GM12878 (cell line): ENCODE measurements at regions not wholly inside any gene's neighbourhood (a gene's known extent, or its start where the extent isn't known, plus 50 kb on each side); places are given as distances from the start of the nearest gene placed in this dataset.

Experiments used
- ATAC-seq: fragments of 200-7000 bp; cut with Tn5 transposase; 3 replicates; pipeline ENCODE4 v1.9.1; 2020; ENCODE audit warnings: mild to moderate bottlenecking, moderate library complexity
- BruUV-seq: library from RNA; stranded (reverse); fragments of 400-500 nt; replicated peaks from 2 replicates; lab custom pipeline; 2021; lab: Mats Ljungman, UMichigan
- CTCF ChIA-PET: fragments of 300-600 bp; sonication (Branson Sonifier 250); formaldehyde crosslinking; extraction: SDS; loops from one replicate; lab custom pipeline; 2021; ENCODE audit warnings: inconsistent platforms; lab: Yijun Ruan, JAX
- POLR2A ChIA-PET: fragments of 350-600 bp; formaldehyde crosslinking; extraction: SDS; loops from one replicate; lab custom pipeline; 2021; ENCODE audit warnings: inconsistent platforms; lab: Charles Lee
- RAD21 ChIA-PET: fragments of 300-600 bp; sonication (Branson Sonifier 250); formaldehyde crosslinking; loops from one replicate; lab custom pipeline; 2023; ENCODE audit warnings: antibody characterized with exemption; ENCODE audit not compliant: unreplicated experiment; lab: Charles Lee
- SMC1A ChIA-PET: fragments of 300-600 bp; sonication (Branson Sonifier 250); formaldehyde crosslinking; loops from one replicate; lab custom pipeline; 2023; ENCODE audit not compliant: unreplicated experiment, uncharacterized antibody; lab: Charles Lee
- DNase-seq: peaks from one replicate; pipeline ENCODE4 v3.0.0-alpha.2; 2011; ENCODE audit warnings: low read depth, low spot score
- FAIRE-seq: peaks from 3 replicates; lab custom pipeline; 2011; peaks lifted over from hg19 to GRCh38; lab: Jason Lieb, UNC
- H2AFZ ChIP-seq: 2 replicates; pipeline ENCODE4 v1.6.0; 2011; ENCODE audit warnings: low read depth, low read length, control low read depth; ENCODE audit not compliant: control insufficient read depth
- H3K27ac ChIP-seq: 2 replicates; pipeline ENCODE4 v1.5.1; 2011; ENCODE audit warnings: control low read depth; ENCODE audit not compliant: control insufficient read depth, insufficient read depth
- H3K27me3 ChIP-seq, 2 experiments: replicated peaks in 1 of 2; 2 replicates each; pipeline versions ENCODE4 v1.6.0 to v1.6.1; 2011; ENCODE audit warnings: low read length in 1 of 2; ENCODE audit not compliant: control insufficient read depth in 2 of 2, insufficient read depth in 2 of 2
- H3K36me3 ChIP-seq, 2 experiments: 2 replicates each; pipeline ENCODE4 v1.5.1; 2011; ENCODE audit warnings: low read length in 1 of 2; ENCODE audit not compliant: control insufficient read depth in 2 of 2, insufficient read depth in 2 of 2
- H3K4me1 ChIP-seq: 2 replicates; pipeline ENCODE4 v1.6.1; 2011; ENCODE audit warnings: mild to moderate bottlenecking, low read length, moderate library complexity, mixed read lengths; ENCODE audit not compliant: control insufficient read depth, insufficient read depth
- H3K4me2 ChIP-seq: 2 replicates; pipeline ENCODE4 v1.6.0; 2011; ENCODE audit warnings: control low read depth; ENCODE audit not compliant: control insufficient read depth, insufficient read depth
- H3K4me3 ChIP-seq: fragments of 200-600 bp; sonication (generic); 2 replicates; pipeline ENCODE4 v1.5.1; 2016
- H3K79me2 ChIP-seq: 2 replicates; pipeline ENCODE4 v1.6.0; 2011; ENCODE audit warnings: low read length; ENCODE audit not compliant: control insufficient read depth, insufficient read depth
- H3K9ac ChIP-seq: 2 replicates; pipeline ENCODE4 v1.8.0; 2011; ENCODE audit warnings: low read length, control low read depth, mixed read lengths; ENCODE audit not compliant: control insufficient read depth, insufficient read depth
- H3K9me3 ChIP-seq: replicated peaks from 3 replicates; pipeline ENCODE4 v1.5.1; 2011; ENCODE audit warnings: mild to moderate bottlenecking, low read length; ENCODE audit not compliant: control insufficient read depth, insufficient read depth
- H4K20me1 ChIP-seq: 2 replicates; pipeline ENCODE4 v1.6.0; 2011; ENCODE audit not compliant: control insufficient read depth, insufficient read depth
- CHD2 ChIP-seq: IDR thresholded peaks from 2 replicates; pipeline ENCODE4 v1.6.1; 2011; ENCODE audit warnings: low read depth, low read length, improper control_type of control experiment, borderline replicate concordance
- CREB1 ChIP-seq: IDR thresholded peaks from 2 replicates; pipeline ENCODE4 v1.6.1; 2012; ENCODE audit warnings: low read depth, mild to moderate bottlenecking, inconsistent platforms
- FOXM1 ChIP-seq: IDR thresholded peaks from 2 replicates; pipeline ENCODE4 v1.6.1; 2012; ENCODE audit warnings: low read depth, mild to moderate bottlenecking, inconsistent platforms, low read length, moderate library complexity
- GABPA ChIP-seq: IDR thresholded peaks from 2 replicates; pipeline ENCODE4 v1.6.1; 2014; ENCODE audit warnings: antibody characterized with exemption, low read depth, mild to moderate bottlenecking, inconsistent platforms
- MTA2 ChIP-seq: fragments of 450-650 bp; IDR thresholded peaks from 2 replicates; pipeline ENCODE4 v1.6.1; 2016; ENCODE audit warnings: low read depth, mild to moderate bottlenecking, moderate library complexity
- PAX5 ChIP-seq: IDR thresholded peaks from 2 replicates; pipeline ENCODE4 v1.6.1; 2011; ENCODE audit warnings: low read depth, low read length, borderline replicate concordance
- PML ChIP-seq: IDR thresholded peaks from 2 replicates; pipeline ENCODE4 v1.6.1; 2012; ENCODE audit warnings: low read length, inconsistent platforms
- POU2F2 ChIP-seq: IDR thresholded peaks from 3 replicates; pipeline ENCODE4 v1.6.1; 2011; ENCODE audit warnings: low read depth, mild to moderate bottlenecking, low read length, borderline replicate concordance
- RAD51 ChIP-seq: fragments of 450-650 bp; IDR thresholded peaks from 2 replicates; pipeline ENCODE4 v1.6.1; 2016; ENCODE audit warnings: moderate library complexity, mild to moderate bottlenecking, inconsistent platforms
- RB1 ChIP-seq: fragments of 450-650 bp; formaldehyde crosslinking; IDR thresholded peaks from 2 replicates; pipeline ENCODE4 v1.6.1; 2017; ENCODE audit warnings: mild to moderate bottlenecking, borderline replicate concordance
- RCOR1 ChIP-seq: conservative IDR thresholded peaks from 2 replicates; pipeline ENCODE4 v1.6.1; 2012; ENCODE audit warnings: low read depth, low read length, improper control_type of control experiment
- RFX5 ChIP-seq: IDR thresholded peaks from 2 replicates; pipeline ENCODE4 v1.6.1; 2011; ENCODE audit warnings: low read depth, low read length, improper control_type of control experiment
- SPI1 ChIP-seq: IDR thresholded peaks from 2 replicates; pipeline ENCODE4 v1.6.1; 2011; ENCODE audit warnings: low read depth, mild to moderate bottlenecking, low read length, moderate library complexity, borderline replicate concordance; ENCODE audit not compliant: insufficient read depth
- ZBED1 ChIP-seq: IDR thresholded peaks from 2 replicates; pipeline ENCODE4 v1.6.1; 2016; ENCODE audit warnings: borderline replicate concordance
- ZNF217 ChIP-seq: fragments of 450-650 bp; IDR thresholded peaks from 2 replicates; pipeline ENCODE4 v1.6.1; 2017; ENCODE audit warnings: antibody characterized with exemption, mild to moderate bottlenecking
- ZNF622 ChIP-seq: fragments of 450-650 bp; IDR thresholded peaks from 2 replicates; pipeline ENCODE4 v1.6.1; 2017; ENCODE audit warnings: mild to moderate bottlenecking, inconsistent platforms
- in situ Hi-C: fragments of 300-500 bp; cut with MboI; formaldehyde crosslinking; loops from 9 replicates; pipeline ENCODE4 v1.14.3; 2018; ENCODE audit warnings: mixed read lengths
- intact Hi-C: fragments of 100-400 bp; cut with micrococcal nuclease; formaldehyde crosslinking; loops from one replicate; pipeline ENCODE4 v1.14.2; 2022; ENCODE audit not compliant: unreplicated experiment

DNA sequence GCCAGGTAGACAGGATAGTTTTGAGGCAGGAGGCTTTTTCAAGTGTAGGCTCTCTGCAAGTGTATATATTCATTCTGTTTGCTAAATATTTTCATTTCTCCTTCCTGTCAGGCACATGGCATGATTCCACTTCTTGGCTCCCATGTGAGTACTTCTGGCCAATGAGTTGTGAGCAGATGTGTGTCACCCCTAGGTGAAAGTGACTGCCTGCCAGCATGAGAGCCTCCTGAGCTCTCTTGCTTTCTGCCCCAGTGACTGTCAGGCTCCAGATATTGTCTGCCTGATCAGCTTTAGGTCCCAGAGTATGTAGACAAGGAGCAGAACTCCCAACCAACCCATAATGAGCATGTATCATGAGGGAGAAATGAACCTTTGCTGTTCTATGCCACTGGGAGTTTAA lies 257.6 kb upstream of the NPY start:
- Histone ChIP-seq H3K79me2 (no peaks in the 10 kb centered on the region), H3K36me3 (no peaks in the 10 kb centered on the region), H3K27ac (no peak overlapping the region), H3K4me1 (no peaks in the 10 kb centered on the region), H4K20me1 (no peaks in the 10 kb centered on the region), H3K9ac (no peak overlapping the region), H2AFZ (no peak overlapping the region), H3K27me3 (no peaks in the 10 kb centered on the region), H3K9me3 (no peaks in the 10 kb centered on the region), H3K4me3 (no peak overlapping the region), H3K4me2 (no peak overlapping the region)
- BruUV-seq = no TSS peak
- RAD21 ChIA-PET = no interaction called here
- SMC1A ChIA-PET = no interaction called here
- CTCF ChIA-PET = interaction anchor here (1.0 kb wide), 1 partner anchor 18 kb away, joined by 3 read pairs; no protein-coding TSS in a partner anchor
- intact Hi-C loops (no loop called here), in situ Hi-C loops (no loop called here)
- ATAC-seq (no peak), FAIRE-seq (no peak), DNase-seq (no peak)
- TF ChIP-seq POU2F2 (no peak), PML (no peak), ZNF622 (no peak), RB1 (no peak), CHD2 (no peak), ZBED1 (no peak), MTA2 (no peak), CREB1 (no peak), SPI1 (no peak), GABPA (no peak), ZNF217 (no peak), RAD51 (no peak), PAX5 (no peak), FOXM1 (no peak), RFX5 (no peak), RCOR1 (no peak)
- POLR2A ChIA-PET = no interaction called here
